Tibial nerve (tissue), 4 donors: ENCODE measurements at regions not wholly inside any gene's neighbourhood (a gene's known extent, or its start where the extent isn't known, plus 50 kb on each side); places are given as distances from the start of the nearest gene placed in this dataset.

Experiments used
- DNase-seq, 2 donors: peaks; one replicate each; pipeline ENCODE4 v3.0.0-alpha.2; 2019; ENCODE audit warnings: low spot score in 2 of 2
- H3K27ac ChIP-seq, 4 donors: fragments of 200-600 bp; sonication (generic) in 3 of 4; one replicate each; pipeline ENCODE4 v1.5.1; 2017 to 2019; ENCODE audit warnings: mild to moderate bottlenecking in 1 of 4
- H3K27me3 ChIP-seq, 2 donors: fragments of 200-600 bp; sonication (generic) in 1 of 2; one replicate each; pipeline versions ENCODE4 v1.5.1 to v1.6.0; 2017 to 2019
- H3K36me3 ChIP-seq, 3 donors: fragments of 200-600 bp; sonication (generic); one replicate each; pipeline ENCODE4 v1.5.1; 2018 to 2019
- H3K4me1 ChIP-seq, 4 donors: fragments of 200-600 bp; sonication (generic) in 3 of 4; one replicate each; pipeline ENCODE4 v1.5.1; 2017 to 2019
- H3K4me3 ChIP-seq, 4 donors: fragments of 200-600 bp; sonication (generic) in 3 of 4; one replicate each; pipeline ENCODE4 v1.5.1; 2017 to 2019; ENCODE audit warnings: mild to moderate bottlenecking in 1 of 4, moderate library complexity in 1 of 4
- H3K9me3 ChIP-seq, 4 donors: fragments of 200-600 bp; sonication (generic) in 3 of 4; one replicate each; pipeline ENCODE4 v1.5.1; 2017 to 2019
- EP300 ChIP-seq, 2 donors: sonication (generic); formaldehyde crosslinking; IDR thresholded peaks; one replicate each; pipeline ENCODE4 v1.6.1; 2017; ENCODE audit warnings: antibody characterized with exemption in 2 of 2, mild to moderate bottlenecking in 1 of 2
- POLR2A ChIP-seq, 2 donors: fragments of 450-650 bp; IDR thresholded peaks; one replicate each; pipeline ENCODE4 v1.6.1; 2017; ENCODE audit warnings: antibody characterized with exemption in 2 of 2, mild to moderate bottlenecking in 2 of 2, moderate library complexity in 2 of 2
- WGBS, 2 donors: methylation state at CpG; one replicate each; pipeline ENCODE4 v1.1.5; 2018; 5-methylcytosine and 5-hydroxymethylcytosine counted together
- TF ChIP-seq, protein P1 (sequence below), 5 experiments: fragments of 200-600 bp in 3 of 5; fragments of 450-650 bp in 2 of 5; sonication (generic) in 3 of 5; IDR thresholded peaks; one replicate each; pipeline ENCODE4 v1.5.1; 2016 to 2019; ENCODE audit warnings: antibody characterized with exemption in 5 of 5, mild to moderate bottlenecking in 3 of 5, moderate library complexity in 2 of 5

DNA sequence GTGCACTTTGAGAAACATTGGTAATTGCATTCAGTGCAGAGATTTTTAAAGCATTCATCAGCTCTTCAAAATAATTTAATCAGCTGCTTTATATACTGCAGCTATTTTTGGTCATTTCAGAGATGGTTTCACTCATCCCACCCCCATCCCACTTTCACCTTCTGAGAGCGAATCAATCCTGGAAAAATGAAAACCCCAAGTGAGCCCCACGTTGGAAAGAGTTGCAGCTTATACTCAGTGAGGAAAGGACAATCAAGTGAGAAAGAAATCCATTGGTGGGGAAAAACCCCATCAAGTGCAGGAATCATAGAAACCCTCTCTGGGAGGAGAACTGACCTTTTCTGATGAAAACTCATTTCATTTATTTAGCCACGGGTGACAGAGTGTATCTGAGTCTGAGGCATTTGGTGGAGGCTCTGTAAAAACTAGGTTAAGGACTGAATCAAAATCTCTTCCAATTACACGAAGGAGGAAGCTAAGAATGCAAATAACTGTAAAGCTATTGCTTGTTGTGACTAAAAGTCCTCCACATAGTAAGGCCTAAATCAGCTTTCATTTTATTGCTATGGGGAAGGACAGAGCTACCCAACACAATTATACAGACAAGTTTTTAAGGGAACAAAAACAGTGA is 240.4 kb upstream of the PGRMC2 start:
- Histone ChIP-seq H3K36me3 (no peaks in the 10 kb centered on the region), H3K4me1 (peaks cover 0 to 22% (median 4%) of the 10 kb centered on the region in 4 donors), H3K27ac (peak overlapping the region in 2 of 4 donors; percentile 7 to 64), H3K27me3 (no peaks in the 10 kb centered on the region), H3K9me3 (no peaks in the 10 kb centered on the region), H3K4me3 (no peak overlapping the region)
- 39 to 49% methylated on average over 4 of the region's 4 CpGs for WGBS, 2 donors
- TF ChIP-seq EP300 (IDR thresholded peaks at IDR 0.05): no peak
- no peak for TF ChIP-seq POLR2A (IDR thresholded peaks at IDR 0.05)
- TF ChIP-seq, protein P1, sequence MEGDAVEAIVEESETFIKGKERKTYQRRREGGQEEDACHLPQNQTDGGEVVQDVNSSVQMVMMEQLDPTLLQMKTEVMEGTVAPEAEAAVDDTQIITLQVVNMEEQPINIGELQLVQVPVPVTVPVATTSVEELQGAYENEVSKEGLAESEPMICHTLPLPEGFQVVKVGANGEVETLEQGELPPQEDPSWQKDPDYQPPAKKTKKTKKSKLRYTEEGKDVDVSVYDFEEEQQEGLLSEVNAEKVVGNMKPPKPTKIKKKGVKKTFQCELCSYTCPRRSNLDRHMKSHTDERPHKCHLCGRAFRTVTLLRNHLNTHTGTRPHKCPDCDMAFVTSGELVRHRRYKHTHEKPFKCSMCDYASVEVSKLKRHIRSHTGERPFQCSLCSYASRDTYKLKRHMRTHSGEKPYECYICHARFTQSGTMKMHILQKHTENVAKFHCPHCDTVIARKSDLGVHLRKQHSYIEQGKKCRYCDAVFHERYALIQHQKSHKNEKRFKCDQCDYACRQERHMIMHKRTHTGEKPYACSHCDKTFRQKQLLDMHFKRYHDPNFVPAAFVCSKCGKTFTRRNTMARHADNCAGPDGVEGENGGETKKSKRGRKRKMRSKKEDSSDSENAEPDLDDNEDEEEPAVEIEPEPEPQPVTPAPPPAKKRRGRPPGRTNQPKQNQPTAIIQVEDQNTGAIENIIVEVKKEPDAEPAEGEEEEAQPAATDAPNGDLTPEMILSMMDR (IDR thresholded peaks at IDR 0.05): no peak
- no peak for DNase-seq

DNA sequence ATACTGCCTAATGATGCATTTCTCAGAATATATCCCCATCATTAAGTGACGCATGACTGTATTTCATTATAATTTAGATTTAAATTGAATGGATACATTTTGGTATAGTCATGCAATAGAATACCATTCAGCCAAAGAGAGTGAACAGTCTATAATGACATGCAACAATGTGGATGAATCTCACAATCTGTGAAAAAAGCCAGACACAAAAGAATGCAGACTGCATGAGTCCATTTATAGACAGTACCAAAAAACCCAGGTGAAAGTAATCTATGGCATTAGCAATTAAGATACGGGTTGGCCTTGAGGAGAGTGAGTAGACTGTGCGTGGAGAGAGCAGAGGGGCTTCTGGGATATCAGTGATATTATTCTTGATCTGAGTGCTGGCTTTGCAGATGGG is 239.7 kb upstream of the PGRMC2 start:
- 90 to 92% methylated on average over 3 of the region's 3 CpGs for WGBS, 2 donors
- no peak for DNase-seq
- Histone ChIP-seq H3K4me3 (no peak overlapping the region), H3K9me3 (no peaks in the 10 kb centered on the region), H3K36me3 (no peaks in the 10 kb centered on the region), H3K27ac (no peak overlapping the region), H3K27me3 (no peaks in the 10 kb centered on the region), H3K4me1 (peaks cover 0 to 22% (median 4%) of the 10 kb centered on the region in 4 donors)
- TF ChIP-seq POLR2A (IDR thresholded peaks at IDR 0.05) (no peak), EP300 (IDR thresholded peaks at IDR 0.05) (no peak)
- TF ChIP-seq, protein P1 (IDR thresholded peaks at IDR 0.05): no peak

DNA sequence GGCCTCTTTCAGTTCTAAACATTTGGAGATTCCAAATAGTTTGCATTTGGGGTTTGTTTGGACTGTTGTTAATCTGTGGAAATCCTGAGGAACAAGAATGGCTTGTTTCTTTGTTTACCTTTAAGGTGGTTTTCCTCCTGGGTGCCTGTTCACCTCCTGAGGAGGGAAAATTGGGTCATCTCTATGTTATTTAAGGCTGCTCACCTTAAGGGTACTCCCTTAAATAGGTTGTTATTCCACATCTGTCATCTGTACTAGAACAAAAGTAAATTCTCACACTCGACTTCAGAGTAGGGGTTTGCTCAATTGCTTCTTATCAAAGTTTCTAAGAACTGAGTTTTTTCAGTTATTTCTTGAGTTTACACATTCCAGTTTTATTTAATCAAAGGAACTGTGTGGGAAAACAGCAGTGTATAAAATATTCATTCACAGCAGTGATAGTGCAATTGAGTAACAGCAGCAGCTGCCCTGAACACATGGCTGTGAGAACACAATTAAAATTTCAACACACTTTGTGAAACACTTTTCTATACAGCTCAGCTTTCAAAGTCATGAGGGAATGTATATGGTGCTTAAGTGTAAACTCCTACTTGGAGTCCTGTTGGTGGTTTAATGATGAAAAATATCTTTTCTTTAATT is 238.5 kb upstream of the PGRMC2 start:
- H3K4me1 ChIP-seq: peaks cover 0 to 22% (median 4%) of the 10 kb centered on the region in 4 donors
- DNase-seq: no peak
- TF ChIP-seq, protein P1 (IDR thresholded peaks at IDR 0.05): no peak
- no peak for TF ChIP-seq POLR2A (IDR thresholded peaks at IDR 0.05)
- TF ChIP-seq EP300 (IDR thresholded peaks at IDR 0.05): no peak
- WGBS, 2 donors: 46 to 53% methylated on average over 1 of the region's 1 CpG
- no peaks in the 10 kb centered on the region for H3K9me3 ChIP-seq
- peak overlapping the region in 2 of 4 donors; percentile 9 to 47 for H3K27ac ChIP-seq
- no peaks in the 10 kb centered on the region for H3K36me3 ChIP-seq
- no peak overlapping the region for H3K4me3 ChIP-seq
- no peaks in the 10 kb centered on the region for H3K27me3 ChIP-seq

DNA sequence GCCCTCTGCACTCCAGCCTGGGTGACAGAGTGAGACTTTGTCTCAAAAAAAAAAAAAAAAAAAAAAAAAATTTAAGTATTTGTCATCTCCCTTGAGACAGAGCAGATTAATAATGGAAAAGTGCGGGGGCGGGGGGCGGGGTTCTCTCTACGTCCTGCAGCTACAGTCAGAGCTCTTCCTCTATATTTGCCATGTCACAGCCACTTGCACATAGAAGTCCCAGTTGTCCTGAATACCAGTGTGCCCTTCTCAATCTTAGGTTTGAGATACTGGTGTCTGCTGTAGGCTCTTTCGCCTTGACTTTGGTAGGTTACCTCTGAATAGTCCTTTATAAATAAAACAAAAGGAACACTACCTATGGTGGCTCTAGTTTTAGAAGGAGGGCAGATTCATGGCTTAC is 237.8 kb upstream of the PGRMC2 start:
- Histone ChIP-seq H3K36me3 (no peaks in the 10 kb centered on the region), H3K4me1 (peaks cover 0 to 22% (median 4%) of the 10 kb centered on the region in 4 donors), H3K27ac (peak overlapping the region in 2 of 4 donors; percentile 9 to 47), H3K27me3 (no peaks in the 10 kb centered on the region), H3K4me3 (no peak overlapping the region), H3K9me3 (no peaks in the 10 kb centered on the region)
- TF ChIP-seq EP300 (IDR thresholded peaks at IDR 0.05): no peak
- TF ChIP-seq, protein P1 (IDR thresholded peaks at IDR 0.05): no peak
- TF ChIP-seq POLR2A (IDR thresholded peaks at IDR 0.05): no peak
- WGBS, 2 donors: 49 to 51% methylated on average over 5 of the region's 5 CpGs
- no peak for DNase-seq

DNA sequence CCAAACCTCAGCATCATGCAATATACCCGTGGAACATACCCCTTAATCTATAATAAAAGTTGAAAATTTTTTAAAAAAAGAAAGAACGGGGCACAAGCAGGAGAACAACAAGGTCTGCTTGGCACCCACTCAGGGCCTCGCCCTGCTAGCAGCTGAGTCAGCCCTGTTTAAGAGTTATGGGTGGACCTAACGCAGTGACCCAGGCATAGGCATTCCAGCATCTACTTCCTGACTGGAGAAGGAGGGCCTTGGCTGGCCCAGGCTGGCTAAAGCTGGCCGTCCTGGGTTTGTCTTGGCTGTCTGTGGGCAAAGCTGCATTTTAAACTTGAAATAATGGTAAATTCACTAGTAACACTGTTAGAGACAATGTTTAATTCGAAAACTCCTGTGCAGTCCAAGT is 236.7 kb upstream of the PGRMC2 start:
- Histone ChIP-seq H3K27me3 (no peaks in the 10 kb centered on the region), H3K27ac (peak overlapping the region in 2 of 4 donors; percentile 23 to 78), H3K4me1 (peaks cover 0 to 20% (median 4%) of the 10 kb centered on the region in 4 donors), H3K4me3 (no peak overlapping the region), H3K9me3 (no peaks in the 10 kb centered on the region), H3K36me3 (no peaks in the 10 kb centered on the region)
- TF ChIP-seq POLR2A (IDR thresholded peaks at IDR 0.05): no peak
- TF ChIP-seq EP300 (IDR thresholded peaks at IDR 0.05): no peak
- TF ChIP-seq, protein P1 (IDR thresholded peaks at IDR 0.05): no peak
- 47 to 60% methylated on average over 6 of the region's 6 CpGs for WGBS, 2 donors
- no peak for DNase-seq
